ENCODE measurements at regions not wholly inside any gene's neighbourhood (a gene's known extent, or its start where the extent isn't known, plus 50 kb on each side); places are given as distances from the start of the nearest gene placed in this dataset.
"Not testable (repeated sequence)": the region's sequence is repeated elsewhere in the genome, so short reads cannot be mapped to it uniquely, and the experiment has no call there.

DNA sequence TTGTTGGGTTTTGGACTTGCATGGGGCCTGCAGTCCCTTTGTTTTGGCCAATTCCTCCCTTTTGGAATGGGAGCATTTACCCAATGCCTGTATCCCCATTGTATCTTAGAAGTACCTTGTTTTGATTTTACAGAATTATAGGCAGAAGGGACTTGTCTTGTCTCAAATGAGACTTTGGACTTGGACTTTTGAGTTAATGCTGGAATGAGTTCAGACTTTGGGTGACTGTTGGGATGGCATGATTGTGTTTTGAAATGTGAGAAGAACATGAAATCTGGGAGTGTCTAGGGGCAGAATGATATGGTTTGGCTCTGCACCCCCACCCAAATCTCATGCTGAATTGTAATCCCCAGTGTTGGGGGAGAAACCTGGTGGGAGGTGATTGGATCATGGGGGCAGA lies 76.8 kb upstream of the MKI67 start:
- Histone ChIP-seq H3K4me2 (ENCODE audit: low read length, poor library complexity, severe bottlenecking) (no peak overlapping the region), H3K4ac (ENCODE audit: low read depth in 1 of 2, low read length in 2 of 2) (no peak overlapping the region), H3K4me1 (ENCODE audit: control insufficient read depth, insufficient read depth, low read depth, low read length) (no peaks in the 10 kb centered on the region), H2BK15ac (ENCODE audit: low read depth, poor library complexity, severe bottlenecking) (no peak overlapping the region), H2BK5ac (ENCODE audit: low read depth, low read length, poor library complexity, severe bottlenecking) (no peak overlapping the region), H3K36me3 (ENCODE audit: control insufficient read depth in 1 of 2, insufficient read depth in 2 of 2, low read depth in 1 of 2, low read length in 2 of 2) (no peaks in the 10 kb centered on the region), H3K9ac (ENCODE audit: low read length) (no peak overlapping the region), H2BK12ac (ENCODE audit: low read length in 2 of 2) (no peak overlapping the region), H3K79me1 (replicated peaks; ENCODE audit: low read length, poor library complexity, severe bottlenecking) (no peaks in the 10 kb centered on the region), H4K91ac (ENCODE audit: low read length) (no peak overlapping the region), H2AK5ac (ENCODE audit: low read length, severe bottlenecking) (no peak overlapping the region), H4K8ac (ENCODE audit: low read length) (no peak overlapping the region), H3K9me3 (ENCODE audit: control insufficient read depth, low read length) (no peaks in the 10 kb centered on the region), H3K23ac (ENCODE audit: low read length in 2 of 2) (no peak overlapping the region), H3K27ac (ENCODE audit: low read length, poor library complexity, severe bottlenecking) (no peak overlapping the region), H2BK120ac (ENCODE audit: low read depth, low read length) (no peak overlapping the region), H3K14ac (ENCODE audit: low read length in 2 of 2) (no peak overlapping the region), H2AFZ (ENCODE audit: low read depth, low read length) (no peak overlapping the region), H3K4me3 (ENCODE audit: insufficient read depth in 1 of 2, low read depth in 1 of 2, low read length in 2 of 2) (no peak overlapping the region), H3K27me3 (ENCODE audit: control insufficient read depth in 1 of 2, insufficient read depth in 1 of 2, low read length in 2 of 2) (peaks cover 0 to 22% of the 10 kb centered on the region in 2 experiments), H3K18ac (ENCODE audit: low read depth in 1 of 2, low read length in 2 of 2) (no peak overlapping the region)
- no peak for DNase-seq

DNA sequence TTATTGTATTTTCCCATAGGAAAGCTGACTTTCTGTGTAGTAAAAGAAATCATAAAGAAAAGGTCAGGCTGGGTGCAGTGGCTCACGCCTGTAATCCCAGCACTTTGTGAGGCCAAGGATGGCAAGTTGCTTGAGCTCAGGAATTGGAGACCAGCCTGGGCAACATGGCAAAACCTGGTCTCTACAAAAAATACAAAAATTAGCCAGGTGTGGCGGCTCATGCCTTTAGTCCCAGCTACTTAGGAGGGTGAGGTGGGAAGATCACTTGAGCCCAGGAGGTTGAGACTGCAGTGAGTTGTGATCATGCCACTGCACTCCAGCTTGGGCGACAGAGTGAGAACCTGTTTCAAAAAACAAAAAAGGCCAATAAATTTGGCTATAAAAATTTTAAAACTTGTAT lies 79.4 kb upstream of the MKI67 start:
- not testable (repeated sequence) for H2BK15ac ChIP-seq (ENCODE audit: low read depth, poor library complexity, severe bottlenecking); H3K9ac ChIP-seq (ENCODE audit: low read length); H2BK12ac ChIP-seq (ENCODE audit: low read length in 2 of 2); H3K36me3 ChIP-seq (ENCODE audit: control insufficient read depth in 1 of 2, insufficient read depth in 2 of 2, low read depth in 1 of 2, low read length in 2 of 2); H2AK5ac ChIP-seq (ENCODE audit: low read length, severe bottlenecking); H3K14ac ChIP-seq (ENCODE audit: low read length in 2 of 2); H3K4me1 ChIP-seq (ENCODE audit: control insufficient read depth, insufficient read depth, low read depth, low read length); H3K4me3 ChIP-seq (ENCODE audit: insufficient read depth in 1 of 2, low read depth in 1 of 2, low read length in 2 of 2); H3K27ac ChIP-seq (ENCODE audit: low read length, poor library complexity, severe bottlenecking); H3K9me3 ChIP-seq (ENCODE audit: control insufficient read depth, low read length); H3K4ac ChIP-seq (ENCODE audit: low read depth in 1 of 2, low read length in 2 of 2); H3K23ac ChIP-seq (ENCODE audit: low read length in 2 of 2); H2BK120ac ChIP-seq (ENCODE audit: low read depth, low read length); H4K91ac ChIP-seq (ENCODE audit: low read length); H3K18ac ChIP-seq (ENCODE audit: low read depth in 1 of 2, low read length in 2 of 2); H3K4me2 ChIP-seq (ENCODE audit: low read length, poor library complexity, severe bottlenecking); DNase-seq; H2BK5ac ChIP-seq (ENCODE audit: low read depth, low read length, poor library complexity, severe bottlenecking); H2AFZ ChIP-seq (ENCODE audit: low read depth, low read length); H3K79me1 ChIP-seq (replicated peaks; ENCODE audit: low read length, poor library complexity, severe bottlenecking); H4K8ac ChIP-seq (ENCODE audit: low read length)
- peaks cover 3 to 32% of the 10 kb centered on the region in 2 experiments for H3K27me3 ChIP-seq (ENCODE audit: control insufficient read depth in 1 of 2, insufficient read depth in 1 of 2, low read length in 2 of 2)
- WGBS = 68% methylated on average over 2 of the region's 3 CpGs

DNA sequence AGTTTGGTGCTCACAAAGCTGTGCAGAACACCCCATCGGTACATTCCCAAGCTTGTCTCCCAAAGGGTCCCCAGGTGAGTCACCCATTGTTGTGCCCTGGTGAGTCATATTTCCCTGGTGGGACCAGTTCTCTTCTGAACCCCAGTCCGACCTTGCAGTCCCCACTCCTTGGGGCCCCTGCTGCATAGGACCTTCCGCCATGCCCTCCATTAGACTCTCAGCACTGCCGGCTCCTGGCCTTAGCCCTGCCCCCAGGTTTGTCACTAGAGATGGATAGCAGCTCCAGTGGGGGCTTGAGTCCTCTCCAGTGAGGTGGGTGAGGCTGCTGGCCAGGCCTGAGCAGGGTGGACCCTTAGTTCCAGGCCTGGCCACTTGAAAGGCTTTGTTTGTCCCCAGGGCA lies 80.5 kb upstream of the MKI67 start:
- H3K14ac ChIP-seq (ENCODE audit: low read length in 2 of 2) = no peak overlapping the region
- no peak overlapping the region for H4K91ac ChIP-seq (ENCODE audit: low read length)
- H3K23ac ChIP-seq (ENCODE audit: low read length in 2 of 2) = no peak overlapping the region
- H3K18ac ChIP-seq (ENCODE audit: low read depth in 1 of 2, low read length in 2 of 2) = no peak overlapping the region
- no peaks in the 10 kb centered on the region for H3K79me1 ChIP-seq (replicated peaks; ENCODE audit: low read length, poor library complexity, severe bottlenecking)
- no peak overlapping the region for H4K8ac ChIP-seq (ENCODE audit: low read length)
- H2AFZ ChIP-seq (ENCODE audit: low read depth, low read length) = no peak overlapping the region
- no peak overlapping the region for H3K4ac ChIP-seq (ENCODE audit: low read depth in 1 of 2, low read length in 2 of 2)
- no peak overlapping the region for H2AK5ac ChIP-seq (ENCODE audit: low read length, severe bottlenecking)
- no peak overlapping the region for H2BK120ac ChIP-seq (ENCODE audit: low read depth, low read length)
- no peak for DNase-seq
- no peaks in the 10 kb centered on the region for H3K9me3 ChIP-seq (ENCODE audit: control insufficient read depth, low read length)
- WGBS = 83% methylated on average over 4 of the region's 4 CpGs
- no peak overlapping the region for H3K27ac ChIP-seq (ENCODE audit: low read length, poor library complexity, severe bottlenecking)
- peaks cover 0 to 4% of the 10 kb centered on the region in 2 experiments for H3K36me3 ChIP-seq (ENCODE audit: control insufficient read depth in 1 of 2, insufficient read depth in 2 of 2, low read depth in 1 of 2, low read length in 2 of 2)
- peaks cover 10% of the 10 kb centered on the region for H3K4me1 ChIP-seq (ENCODE audit: control insufficient read depth, insufficient read depth, low read depth, low read length)
- H3K27me3 ChIP-seq (ENCODE audit: control insufficient read depth in 1 of 2, insufficient read depth in 1 of 2, low read length in 2 of 2) = peaks cover 3 to 32% of the 10 kb centered on the region in 2 experiments
- no peak overlapping the region for H3K4me2 ChIP-seq (ENCODE audit: low read length, poor library complexity, severe bottlenecking)
- no peak overlapping the region for H2BK12ac ChIP-seq (ENCODE audit: low read length in 2 of 2)
- no peak overlapping the region for H3K4me3 ChIP-seq (ENCODE audit: insufficient read depth in 1 of 2, low read depth in 1 of 2, low read length in 2 of 2)
- no peak overlapping the region for H2BK15ac ChIP-seq (ENCODE audit: low read depth, poor library complexity, severe bottlenecking)
- no peak overlapping the region for H2BK5ac ChIP-seq (ENCODE audit: low read depth, low read length, poor library complexity, severe bottlenecking)
- H3K9ac ChIP-seq (ENCODE audit: low read length) = no peak overlapping the region

DNA sequence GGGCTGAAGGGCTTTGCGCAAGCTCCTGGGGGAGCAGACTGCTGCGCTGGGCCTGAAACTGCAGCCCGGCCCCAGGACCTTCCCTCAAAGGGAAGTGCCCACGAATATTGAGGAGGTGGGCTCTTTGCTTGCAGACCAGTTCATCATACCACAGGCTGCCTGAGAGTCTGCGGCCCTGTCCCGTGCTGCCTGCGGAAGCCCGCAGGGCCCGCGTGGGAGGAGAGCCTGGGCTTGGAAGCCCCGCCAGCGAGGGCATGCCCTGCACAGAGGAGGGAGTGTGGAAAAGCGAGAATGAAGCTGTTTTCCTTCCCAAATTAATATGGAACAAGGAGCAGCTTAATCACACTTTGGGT lies 83.6 kb upstream of the MKI67 start:
- no peaks in the 10 kb centered on the region for H3K79me1 ChIP-seq (replicated peaks; ENCODE audit: low read length, poor library complexity, severe bottlenecking)

More for the DNA sequence above, 83.6 kb upstream of the MKI67 start:
- no peak overlapping the region for H2BK12ac ChIP-seq (ENCODE audit: low read length in 2 of 2)
- H2AFZ ChIP-seq (ENCODE audit: low read depth, low read length) = no peak overlapping the region
- no peak overlapping the region for H3K9ac ChIP-seq (ENCODE audit: low read length)
- WGBS = 88% methylated on average over 13 of the region's 13 CpGs
- peaks cover 10 to 40% of the 10 kb centered on the region in 2 experiments for H3K27me3 ChIP-seq (ENCODE audit: control insufficient read depth in 1 of 2, insufficient read depth in 1 of 2, low read length in 2 of 2)
- peaks cover 12% of the 10 kb centered on the region for H3K4me1 ChIP-seq (ENCODE audit: control insufficient read depth, insufficient read depth, low read depth, low read length)
- no peak overlapping the region for H3K4me2 ChIP-seq (ENCODE audit: low read length, poor library complexity, severe bottlenecking)
- no peak for DNase-seq
- no peak overlapping the region for H2BK120ac ChIP-seq (ENCODE audit: low read depth, low read length)
- H3K4me3 ChIP-seq (ENCODE audit: insufficient read depth in 1 of 2, low read depth in 1 of 2, low read length in 2 of 2) = peak overlapping the region in 1 of 2 experiments; percentile 60
- no peak overlapping the region for H3K18ac ChIP-seq (ENCODE audit: low read depth in 1 of 2, low read length in 2 of 2)
- H4K8ac ChIP-seq (ENCODE audit: low read length) = no peak overlapping the region
- no peak overlapping the region for H3K23ac ChIP-seq (ENCODE audit: low read length in 2 of 2)
- H2BK15ac ChIP-seq (ENCODE audit: low read depth, poor library complexity, severe bottlenecking) = no peak overlapping the region
- H3K9me3 ChIP-seq (ENCODE audit: control insufficient read depth, low read length) = no peaks in the 10 kb centered on the region
- H3K4ac ChIP-seq (ENCODE audit: low read depth in 1 of 2, low read length in 2 of 2) = no peak overlapping the region
- H2BK5ac ChIP-seq (ENCODE audit: low read depth, low read length, poor library complexity, severe bottlenecking) = no peak overlapping the region
- H3K14ac ChIP-seq (ENCODE audit: low read length in 2 of 2) = no peak overlapping the region
- no peak overlapping the region for H3K27ac ChIP-seq (ENCODE audit: low read length, poor library complexity, severe bottlenecking)
- peaks cover 0 to 4% of the 10 kb centered on the region in 2 experiments for H3K36me3 ChIP-seq (ENCODE audit: control insufficient read depth in 1 of 2, insufficient read depth in 2 of 2, low read depth in 1 of 2, low read length in 2 of 2)
- no peak overlapping the region for H2AK5ac ChIP-seq (ENCODE audit: low read length, severe bottlenecking)
- H4K91ac ChIP-seq (ENCODE audit: low read length) = no peak overlapping the region

All from mesenchymal stem cell (in vitro differentiated cells and primary cell).